Stimulated activated CD4-positive, alpha-beta T cell treated with anti-CD3 and anti-CD28 coated beads, Interleukin-4, amount 100 ng/mL, for 1 hour (primary cell): ENCODE measurements at regions not wholly inside any gene's neighbourhood (a gene's known extent, or its start where the extent isn't known, plus 50 kb on each side); places are given as distances from the start of the nearest gene placed in this dataset.
"Not testable (repeated sequence)": the region's sequence is repeated elsewhere in the genome, so short reads cannot be mapped to it uniquely, and the experiment has no call there.

Source experiments
- DNase-seq: peaks from one replicate; pipeline ENCODE4 v3.0.0-alpha.2; 2020

DNA sequence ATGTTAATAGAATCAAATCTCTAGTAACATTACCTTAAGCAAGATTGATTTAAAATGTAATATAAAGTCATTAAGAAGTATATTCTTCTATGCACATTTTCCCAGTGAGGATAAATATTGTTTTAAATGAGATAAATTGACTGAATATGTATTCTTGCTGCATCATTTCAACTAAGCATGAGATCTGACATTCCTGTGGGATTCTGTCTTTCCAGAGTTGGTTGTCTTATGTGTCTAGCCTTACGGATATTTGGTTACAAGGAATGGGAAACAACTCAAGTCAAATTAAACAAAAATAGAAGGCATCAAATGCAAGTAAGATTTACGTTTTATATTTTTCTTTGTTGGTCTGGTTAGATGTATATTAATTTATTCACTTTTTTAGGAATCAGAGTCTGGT lies 287.5 kb downstream of the PTGER3 start:
- DNase-seq = no peak

DNA sequence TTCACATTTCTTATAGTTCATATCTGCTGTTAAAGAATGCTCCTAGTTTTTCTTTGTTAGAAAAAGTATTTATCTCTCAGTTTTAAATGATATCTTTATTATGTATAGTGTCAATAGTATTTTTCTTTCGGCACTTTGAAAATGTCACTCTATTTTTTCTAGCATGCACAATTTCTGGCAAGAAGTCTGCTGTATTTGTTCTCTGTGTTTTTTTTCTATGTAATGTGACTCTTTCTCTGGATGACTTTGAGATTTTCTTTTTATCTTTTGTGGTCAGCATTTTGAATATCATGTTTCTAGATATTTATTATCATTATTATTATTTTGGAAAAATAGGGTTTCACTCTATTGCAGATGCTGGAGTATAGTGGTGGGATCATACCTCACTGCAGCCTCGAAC lies 285.2 kb downstream of the PTGER3 start:
- DNase-seq = no peak

DNA sequence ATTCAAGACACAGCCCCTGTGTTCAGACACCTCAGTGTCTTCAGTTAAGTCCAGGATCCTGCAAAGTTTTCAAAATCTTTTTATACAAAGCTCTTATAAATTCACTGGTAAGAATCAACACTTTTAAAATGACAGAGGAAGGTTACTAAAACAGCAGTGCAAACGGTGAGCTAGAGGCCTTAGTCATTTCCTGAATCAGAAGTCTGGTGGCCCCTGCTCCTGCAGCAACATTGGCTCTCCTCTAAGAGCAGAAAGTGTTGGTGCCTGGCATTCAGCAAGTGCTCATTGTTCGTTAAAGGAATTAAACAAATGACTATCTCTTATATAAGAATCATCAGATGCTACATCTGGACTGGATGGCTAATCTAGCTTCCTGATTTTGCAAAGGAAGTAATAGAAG lies 282.9 kb downstream of the PTGER3 start:
- no peak for DNase-seq

DNA sequence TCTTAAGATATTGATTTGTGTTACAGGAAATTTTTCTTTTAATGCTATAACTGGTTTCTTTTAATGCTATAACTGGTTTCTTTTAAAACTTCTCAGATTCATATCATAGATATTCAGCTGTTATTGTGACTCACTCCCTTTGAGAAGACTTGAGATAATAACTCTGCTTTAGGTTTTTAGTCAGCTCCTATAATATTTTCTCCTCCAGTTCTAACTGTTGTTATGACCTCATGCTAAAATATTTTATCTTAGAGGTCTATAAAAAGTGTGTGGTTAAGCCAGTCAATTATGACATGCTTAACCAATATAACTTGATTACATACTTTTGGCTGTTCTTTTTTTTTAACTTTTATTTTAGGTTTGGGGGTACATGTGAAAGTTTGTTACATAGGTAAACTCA lies 280.2 kb downstream of the PTGER3 start:
- DNase-seq = no peak

DNA sequence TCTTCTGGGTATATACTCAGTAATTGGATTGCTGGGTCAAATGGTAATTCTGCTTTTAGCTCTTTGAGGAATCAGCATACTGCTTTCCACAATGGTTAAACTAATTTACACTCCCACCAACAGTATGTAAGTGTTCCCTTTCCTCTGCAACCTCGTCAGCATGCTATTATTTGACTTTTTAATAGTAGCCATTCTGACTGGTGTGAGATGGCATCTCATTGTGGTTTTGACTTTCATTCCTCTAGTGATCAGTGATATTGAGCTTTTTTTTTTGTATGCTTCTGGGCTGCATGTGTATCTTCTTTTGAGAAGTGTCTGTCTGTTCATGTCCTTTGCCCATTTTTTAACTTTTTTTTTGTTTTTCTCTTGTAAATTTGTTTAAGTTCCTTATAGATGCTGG lies 279.4 kb downstream of the PTGER3 start:
- no peak for DNase-seq

DNA sequence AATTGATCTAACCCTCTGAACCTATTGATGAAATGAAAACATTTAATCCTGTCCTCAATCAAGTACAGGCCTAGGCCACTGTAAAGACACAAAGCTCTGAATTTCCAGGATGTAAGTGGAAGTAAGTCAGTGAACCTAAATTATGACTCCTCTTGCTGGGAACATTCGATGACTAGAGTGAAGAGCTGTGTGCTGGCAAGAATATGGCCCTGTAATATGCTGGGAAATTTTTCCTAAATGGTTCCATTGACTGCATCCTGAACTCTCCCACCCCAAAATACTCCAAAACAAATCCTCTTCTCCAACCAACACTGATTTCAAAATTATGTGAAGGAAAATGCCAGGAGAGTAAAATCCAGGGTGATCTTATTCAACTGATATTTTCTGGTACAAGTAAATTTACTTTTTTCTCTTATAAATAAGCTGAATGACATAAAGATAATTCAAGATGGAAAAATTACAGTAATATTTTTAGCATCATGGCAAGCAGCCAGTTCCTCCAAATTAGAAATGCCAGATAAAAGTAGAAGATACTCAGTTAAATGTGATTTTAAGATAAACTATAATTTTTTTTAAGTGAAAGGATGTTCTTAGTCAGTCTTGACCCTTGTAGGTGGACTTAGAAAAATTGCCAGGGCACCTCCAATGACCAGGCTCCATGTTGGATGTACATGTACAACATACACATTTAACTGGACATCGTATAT lies 269.4 kb downstream of the PTGER3 start:
- no peak for DNase-seq

DNA sequence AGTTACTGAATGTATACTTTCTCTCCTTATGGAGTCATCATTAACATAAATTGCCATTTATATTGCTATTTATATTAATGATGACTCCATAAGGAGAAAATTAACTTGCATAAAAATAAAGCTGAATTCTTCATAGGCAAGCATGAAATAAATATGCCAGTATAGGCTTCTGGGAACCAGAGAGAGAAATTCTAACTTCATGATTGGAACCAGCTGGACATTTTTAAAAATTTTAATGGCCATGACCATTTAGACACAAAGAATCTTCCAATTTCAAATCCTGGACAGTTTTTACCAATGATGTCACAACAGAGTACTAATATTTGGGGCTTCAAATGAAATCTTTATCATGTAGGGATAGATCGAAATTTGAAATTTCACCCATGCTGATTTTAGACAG lies 268.7 kb downstream of the PTGER3 start:
- DNase-seq = no peak

DNA sequence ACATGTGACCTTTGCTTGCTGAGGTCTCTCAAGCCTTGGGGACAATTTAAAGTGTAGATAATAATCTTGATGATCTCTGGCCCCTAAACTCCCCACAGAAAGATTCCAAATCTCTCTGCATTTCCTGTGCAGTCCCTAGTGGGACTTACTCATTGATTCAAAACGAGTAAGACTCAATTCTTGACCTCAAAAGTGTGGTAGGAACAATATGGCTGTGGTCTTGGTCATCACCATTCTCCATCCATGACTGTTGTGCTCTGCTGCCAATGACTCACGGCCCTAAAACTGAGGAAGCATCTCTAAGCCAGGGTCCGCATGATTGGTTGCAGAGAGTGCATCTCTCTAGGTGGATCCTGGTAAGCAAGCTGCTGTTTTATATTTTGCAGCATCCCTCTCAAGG lies 268.0 kb downstream of the PTGER3 start:
- DNase-seq = no peak

DNA sequence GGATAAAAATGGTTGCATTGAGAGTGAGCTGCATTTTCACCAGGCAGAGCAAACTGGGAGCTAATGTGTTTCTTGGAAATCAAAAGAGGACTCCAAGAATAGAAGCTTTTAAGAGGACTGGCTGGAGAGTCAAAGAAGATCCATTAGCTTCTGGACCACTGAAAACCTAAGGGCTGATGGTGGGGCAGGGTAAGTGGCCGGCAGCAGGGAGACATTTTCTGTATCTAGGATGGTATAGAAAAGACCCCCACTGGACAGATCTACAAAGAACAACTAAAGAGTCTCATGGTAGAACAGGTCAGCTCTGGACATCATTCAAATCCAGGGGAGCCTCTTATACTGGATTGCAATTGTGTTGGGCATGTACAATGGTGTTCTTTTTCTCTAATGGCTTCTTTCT lies 262.3 kb downstream of the PTGER3 start:
- DNase-seq = no peak

DNA sequence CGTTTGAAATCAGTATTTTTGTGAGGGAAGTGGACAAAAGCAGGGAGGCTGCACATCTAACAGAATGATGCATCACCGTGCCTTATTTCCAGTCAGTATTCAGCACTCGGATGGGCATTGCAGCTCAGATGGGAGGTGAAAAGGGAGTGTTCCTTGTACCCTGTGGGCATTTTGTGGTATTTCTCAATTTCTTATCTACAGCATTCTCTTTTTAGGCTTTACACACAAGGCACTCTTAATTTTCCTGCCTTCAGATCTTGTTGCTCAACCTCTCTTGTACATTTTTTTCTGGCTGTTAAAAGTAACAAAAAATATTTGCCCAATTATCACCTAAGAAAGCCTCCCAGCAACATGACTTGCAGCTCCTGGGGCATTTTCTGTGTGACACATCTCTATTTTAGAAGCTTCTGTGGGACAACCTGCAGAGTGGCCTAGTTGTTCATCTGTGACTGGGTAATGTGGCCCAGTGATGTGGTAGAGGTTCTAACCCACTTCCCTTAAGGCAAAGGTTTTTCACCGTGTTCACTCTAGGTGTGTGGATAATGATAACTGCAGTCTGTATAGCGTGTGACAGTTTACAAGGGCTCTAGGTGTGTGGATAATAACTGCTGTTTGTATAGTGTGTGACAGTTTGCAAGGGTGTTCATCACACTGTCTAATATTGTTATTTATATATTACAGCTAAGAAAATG lies 257.2 kb downstream of the PTGER3 start:
- DNase-seq = no peak

DNA sequence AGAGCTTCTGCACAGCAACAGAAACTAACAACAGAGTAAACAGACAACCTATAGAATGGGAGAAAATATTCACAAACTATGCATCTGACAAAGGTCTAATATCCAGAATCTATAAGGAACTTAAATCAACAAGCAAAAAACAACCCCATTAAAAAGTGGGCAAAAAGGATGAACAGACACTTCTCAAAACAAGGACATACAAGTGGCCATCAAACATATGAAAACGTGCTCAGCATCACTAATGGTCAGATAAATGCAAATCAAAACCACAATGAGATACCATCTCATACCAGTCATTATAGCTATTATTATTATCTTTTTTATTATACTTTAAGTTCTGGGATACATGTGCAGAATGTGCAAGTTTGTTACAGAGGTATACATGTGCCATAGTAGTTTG lies 252.6 kb downstream of the PTGER3 start:
- DNase-seq = not testable (repeated sequence)

DNA sequence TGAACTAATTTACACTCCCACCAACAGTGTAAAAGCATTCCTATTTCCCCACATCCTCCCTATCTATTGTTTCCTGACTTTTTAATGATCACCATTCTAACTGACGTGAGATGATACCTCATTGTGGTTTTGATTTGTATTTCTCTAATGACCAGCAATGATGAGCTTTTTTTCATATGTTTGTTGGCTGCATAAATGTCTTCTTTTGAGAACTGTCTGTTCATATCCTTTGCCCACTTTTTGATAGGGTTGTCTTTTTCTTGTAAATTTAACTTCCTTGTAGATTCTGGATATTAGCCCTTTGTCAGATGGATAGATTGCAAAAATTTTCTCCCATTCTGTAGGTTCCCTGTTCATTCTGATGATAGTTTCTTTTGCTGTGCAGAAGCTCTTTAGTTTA lies 251.3 kb downstream of the PTGER3 start:
- not testable (repeated sequence) for DNase-seq

DNA sequence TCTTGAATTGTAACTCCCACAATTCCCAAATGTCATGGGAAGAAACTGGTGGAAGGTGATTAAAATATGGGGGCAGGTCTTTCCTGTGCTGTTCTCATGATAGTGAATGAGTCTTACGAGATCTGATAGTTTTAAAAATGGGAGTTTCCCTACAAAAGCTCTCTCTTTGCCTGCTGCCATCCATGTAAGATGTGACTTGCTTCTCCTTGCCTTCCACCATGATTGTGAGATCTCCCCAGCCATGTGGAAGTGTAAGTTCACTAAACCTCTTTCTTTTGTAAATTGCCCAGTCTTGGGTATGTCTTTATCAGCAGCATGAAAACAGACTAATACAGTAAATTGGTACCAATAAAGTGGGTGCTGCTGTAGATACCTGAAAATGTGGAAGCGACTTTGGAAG lies 245.0 kb downstream of the PTGER3 start:
- not testable (repeated sequence) for DNase-seq

DNA sequence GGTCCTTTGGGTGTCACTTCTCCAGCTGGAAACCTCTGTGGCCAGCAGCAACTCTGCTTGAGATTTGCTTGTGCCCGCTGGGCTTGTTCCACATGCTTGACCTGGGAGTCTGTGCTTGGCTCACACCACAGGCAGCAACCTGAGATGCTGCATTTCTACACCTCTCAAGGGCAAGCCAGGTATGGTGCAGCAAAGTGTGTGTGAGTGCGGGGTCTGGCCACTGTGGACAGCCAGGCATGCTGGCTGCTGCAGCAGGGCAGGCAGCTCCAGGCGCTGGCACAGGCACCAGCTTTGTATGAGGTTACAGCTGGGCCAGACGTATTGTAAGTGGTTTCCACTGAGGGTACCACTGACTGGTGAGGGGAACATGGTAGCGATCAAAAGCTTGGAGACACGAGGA lies 242.0 kb downstream of the PTGER3 start:
- no peak for DNase-seq

DNA sequence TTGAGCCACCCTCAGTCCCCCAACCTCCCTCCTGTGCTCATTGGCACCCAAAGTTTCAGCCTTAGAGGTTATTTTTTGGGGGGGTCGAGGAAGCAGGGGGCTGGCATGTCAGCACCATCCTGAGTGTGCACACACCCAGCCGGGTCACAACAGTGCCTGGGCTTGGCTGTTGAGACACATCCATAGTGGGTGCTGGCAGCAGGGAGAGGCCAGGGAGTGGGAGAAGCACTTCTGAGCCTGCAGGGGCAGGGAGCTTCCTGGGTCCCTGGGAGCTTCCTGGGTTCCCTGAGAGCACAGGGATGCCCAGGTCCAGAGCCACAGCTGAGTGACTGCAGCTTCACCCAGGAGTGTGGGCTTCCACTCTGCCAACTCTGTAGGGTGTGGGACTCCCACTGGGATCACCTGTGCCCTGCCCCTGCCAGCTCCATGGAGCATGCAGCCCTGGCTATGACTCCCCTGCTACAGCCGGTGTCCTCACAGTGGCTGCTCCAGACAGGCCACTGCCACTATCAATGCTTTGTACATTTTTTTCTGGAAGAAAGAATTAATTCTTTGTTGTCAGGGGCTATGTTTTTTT lies 240.4 kb downstream of the PTGER3 start:
- DNase-seq = no peak

DNA sequence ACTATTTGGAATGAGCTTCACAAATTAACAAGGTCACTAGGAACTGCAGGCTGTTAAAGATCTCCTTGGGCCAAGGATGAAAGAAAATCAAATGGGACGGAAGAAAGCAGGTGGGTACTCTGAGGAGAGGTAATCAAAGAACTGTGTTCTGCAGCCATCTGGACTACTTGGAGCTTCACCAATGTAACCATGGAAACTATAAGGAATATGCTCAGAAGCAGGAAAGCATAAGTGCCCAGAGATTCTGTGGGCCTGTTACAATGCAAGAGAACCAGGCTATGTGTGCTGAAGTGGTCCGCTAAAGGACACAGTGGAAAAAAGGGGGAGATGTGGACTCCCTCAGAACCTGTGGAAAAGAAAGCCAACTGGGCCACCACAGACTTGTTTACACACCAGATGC lies 238.5 kb downstream of the PTGER3 start:
- no peak for DNase-seq

DNA sequence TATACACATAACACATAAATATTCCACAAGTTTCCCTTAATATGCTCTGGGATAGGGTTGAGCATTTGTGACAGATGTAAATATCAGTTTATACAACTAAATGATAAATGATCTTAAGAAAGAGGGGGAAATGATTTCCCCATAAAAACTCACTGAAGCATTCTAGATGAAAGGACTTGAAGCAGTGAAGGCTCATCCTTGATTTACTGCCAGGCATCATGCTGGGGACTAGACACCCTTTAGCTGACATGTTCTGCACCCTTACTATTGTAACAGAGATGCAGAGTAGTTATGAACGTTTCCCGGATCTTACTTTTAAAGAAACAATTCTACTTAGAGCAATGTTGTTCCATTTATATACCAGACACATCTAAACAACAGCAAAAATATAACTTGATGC lies 235.8 kb downstream of the PTGER3 start:
- no peak for DNase-seq

DNA sequence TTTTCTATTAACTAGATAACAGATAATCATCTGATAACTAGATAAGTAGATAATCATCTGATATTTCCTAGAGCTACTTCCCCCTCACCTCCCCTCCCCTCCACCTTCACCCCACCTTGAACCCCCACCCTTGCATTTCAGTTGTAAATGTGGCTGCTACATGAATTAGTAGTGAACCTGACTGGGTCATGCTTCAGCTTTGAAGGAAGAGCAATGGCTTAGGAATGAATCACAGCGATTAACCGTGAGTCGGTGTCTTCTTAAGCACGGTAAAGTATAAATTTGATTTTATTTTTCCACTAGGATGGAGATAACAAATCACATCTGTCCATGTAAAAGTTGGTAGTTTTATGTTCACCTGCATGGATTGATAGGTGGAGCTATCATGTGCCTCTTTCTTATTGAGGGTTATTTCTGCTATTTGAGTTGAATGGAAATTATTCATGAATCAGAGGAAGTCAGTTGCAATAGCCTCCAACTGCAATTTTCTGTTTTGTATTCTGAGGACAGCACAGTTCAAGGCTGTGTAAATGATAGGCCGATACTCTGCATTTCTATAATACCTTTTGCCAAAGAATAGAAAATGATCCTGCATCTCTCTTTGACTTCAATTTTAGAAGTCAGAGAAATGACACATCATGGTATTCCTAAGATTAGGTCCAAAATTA lies 235.0 kb downstream of the PTGER3 start:
- no peak for DNase-seq

DNA sequence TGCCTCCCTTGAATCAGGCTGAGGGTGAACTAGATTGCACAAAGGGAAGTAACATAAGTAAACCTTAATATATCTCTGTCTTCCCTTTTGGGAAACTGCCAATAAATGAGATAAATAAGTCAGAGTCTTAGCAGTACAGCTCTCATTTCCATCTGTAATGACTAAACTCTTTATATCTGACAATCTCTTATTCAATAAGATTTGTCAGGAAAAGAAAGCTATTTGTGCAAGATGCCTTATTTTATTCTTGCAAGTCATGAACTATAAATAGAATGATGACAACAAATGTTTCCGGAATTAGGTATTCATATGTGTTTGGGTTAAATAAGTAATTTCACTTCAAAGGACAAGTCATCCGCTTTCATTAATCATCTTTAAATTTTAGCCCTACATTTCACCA lies 229.2 kb downstream of the PTGER3 start:
- no peak for DNase-seq

DNA sequence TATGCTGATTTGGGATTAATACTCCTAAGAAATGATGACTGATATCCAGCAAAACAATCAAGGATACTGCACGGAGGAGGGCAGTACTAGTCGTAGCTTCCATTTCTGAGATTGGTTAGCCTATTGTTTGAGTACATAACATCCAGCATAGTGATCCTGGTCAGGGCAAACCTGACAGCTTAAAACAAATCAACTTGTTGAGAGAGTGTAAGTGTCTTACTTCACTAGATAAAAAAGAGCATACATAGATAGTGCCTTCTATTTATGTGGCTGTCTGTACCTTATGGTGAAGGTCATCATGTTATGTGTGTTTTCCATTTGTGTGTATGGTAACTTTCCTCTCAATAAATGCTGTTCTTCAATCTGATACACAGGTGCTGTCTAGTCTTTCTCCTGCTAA lies 228.4 kb downstream of the PTGER3 start:
- no peak for DNase-seq

DNA sequence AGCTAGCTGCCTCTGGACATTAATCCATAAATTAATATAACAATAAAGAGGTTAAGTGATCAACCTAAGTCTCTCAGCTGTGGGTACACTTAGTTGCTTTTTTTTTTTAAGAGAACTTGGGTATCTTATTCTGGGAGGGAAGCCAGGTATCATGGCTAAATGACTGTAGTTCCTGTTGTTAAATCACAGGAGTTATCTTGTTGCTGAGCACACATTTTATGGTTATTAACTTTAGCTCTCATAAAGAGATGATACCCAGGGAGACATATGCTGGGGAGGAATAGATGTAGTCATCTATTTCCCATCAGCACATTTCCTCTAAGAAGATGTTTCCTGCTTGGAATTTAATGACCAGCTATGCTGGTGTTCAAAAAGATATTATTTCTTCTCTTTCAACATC lies 227.8 kb downstream of the PTGER3 start:
- no peak for DNase-seq

DNA sequence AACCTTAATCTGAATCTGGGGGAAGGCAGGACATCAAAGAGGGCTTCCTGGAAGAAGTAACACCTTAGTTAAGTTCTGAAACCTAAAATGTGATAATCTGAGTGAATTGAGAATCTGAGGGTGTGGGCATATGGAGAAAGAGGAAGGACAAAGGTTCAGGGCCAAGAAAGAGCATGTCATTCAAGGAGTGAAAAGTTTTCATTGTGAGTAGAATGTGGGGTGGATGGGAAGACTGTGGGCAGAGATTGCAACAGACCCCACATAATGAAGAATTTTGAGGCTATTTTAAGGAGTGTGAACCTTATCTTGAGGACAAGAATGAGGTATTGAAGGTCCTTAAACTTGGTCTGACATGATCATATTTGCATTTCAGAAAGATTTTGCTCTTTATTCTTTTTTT lies 227.2 kb downstream of the PTGER3 start:
- no peak for DNase-seq

DNA sequence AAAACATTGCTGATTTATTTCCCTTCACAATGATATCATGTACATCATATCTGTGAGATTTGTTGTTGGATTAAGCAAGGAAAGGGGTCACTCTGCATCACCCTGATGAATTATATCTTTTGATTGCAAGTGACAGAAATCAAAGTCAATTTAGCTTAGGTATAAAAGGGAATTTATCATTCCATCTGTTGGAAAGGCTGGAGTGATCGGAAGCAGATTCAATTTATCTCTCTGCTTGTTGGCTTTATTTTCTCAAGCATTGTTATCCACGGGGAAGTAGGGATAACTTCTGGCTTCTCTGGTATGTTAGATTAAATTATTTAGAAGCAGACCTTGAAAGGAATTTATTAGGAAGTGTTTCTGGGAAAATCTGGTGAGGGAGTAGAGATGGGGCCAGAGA lies 226.6 kb downstream of the PTGER3 start:
- no peak for DNase-seq

DNA sequence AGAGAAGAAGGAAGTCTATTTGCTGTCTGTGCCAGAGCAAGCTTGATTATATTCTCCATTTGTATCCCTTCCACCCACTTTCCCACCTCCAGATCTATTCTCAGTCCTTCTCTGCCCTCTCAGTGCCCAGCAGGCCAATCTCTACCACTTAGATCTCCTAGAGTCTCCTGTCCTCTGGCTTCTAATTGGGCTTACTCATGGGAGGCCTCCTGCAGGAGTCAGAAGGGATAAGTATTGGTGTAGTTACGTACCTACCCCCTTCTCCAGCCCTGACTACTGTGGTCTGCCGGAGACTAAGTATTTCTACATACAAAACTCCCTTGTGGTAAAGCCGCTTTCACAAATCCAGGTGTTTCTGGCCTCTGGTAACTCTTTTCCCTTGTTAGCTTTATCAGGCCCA lies 221.2 kb downstream of the PTGER3 start:
- no peak for DNase-seq
